ENCODE measurements at regions not wholly inside any gene's neighbourhood (a gene's known extent, or its start where the extent isn't known, plus 50 kb on each side); places are given as distances from the start of the nearest gene placed in this dataset.
"Not testable (repeated sequence)": the region's sequence is repeated elsewhere in the genome, so short reads cannot be mapped to it uniquely, and the experiment has no call there.

GRCh38 chr3:8423307-8423706 lies 78.3 kb upstream of the LMCD1 start:
- no peak for DNase-seq (ENCODE audit: low spot score)
- H3K4me1 Mint-ChIP-seq (ENCODE audit: low read depth in 2 of 2): no peaks in the 10 kb centered on the region
- no peak overlapping the region for H3K4me3 Mint-ChIP-seq
- no peaks in the 10 kb centered on the region for H3K9me3 Mint-ChIP-seq
- no peak for ATAC-seq
- peaks cover 0 to 2% of the 10 kb centered on the region in 2 donors for H3K27me3 Mint-ChIP-seq
- H3K36me3 Mint-ChIP-seq: no peaks in the 10 kb centered on the region
- H3K27ac Mint-ChIP-seq: no peak overlapping the region

- ATAC-seq (no peak), DNase-seq (ENCODE audit: low spot score) (no peak)
- no peaks in the 10 kb centered on the region for H3K36me3 Mint-ChIP-seq
- no peaks in the 10 kb centered on the region for H3K4me1 Mint-ChIP-seq (ENCODE audit: low read depth in 2 of 2)
- peaks cover 0 to 9% of the 10 kb centered on the region in 2 donors for H3K27me3 Mint-ChIP-seq
- no peak overlapping the region for H3K27ac Mint-ChIP-seq
- H3K9me3 Mint-ChIP-seq: no peaks in the 10 kb centered on the region
- H3K4me3 Mint-ChIP-seq: no peak overlapping the region
Observed at GRCh38 chr3:8424281-8424680, 77.3 kb upstream of the LMCD1 start.

- H3K4me1 Mint-ChIP-seq (ENCODE audit: low read depth in 2 of 2): no peaks in the 10 kb centered on the region
- H3K27me3 Mint-ChIP-seq: peaks cover 7% of the 10 kb centered on the region in 2 donors
- H3K36me3 Mint-ChIP-seq: no peaks in the 10 kb centered on the region
- DNase-seq (ENCODE audit: low spot score) (no peak), ATAC-seq (no peak)
- no peak overlapping the region for H3K27ac Mint-ChIP-seq
- no peaks in the 10 kb centered on the region for H3K9me3 Mint-ChIP-seq
- no peak overlapping the region for H3K4me3 Mint-ChIP-seq
Observed at GRCh38 chr3:8436661-8437287, 64.8 kb upstream of the LMCD1 start.

- no peak for DNase-seq (ENCODE audit: low spot score)
- Mint-ChIP-seq H3K4me1 (ENCODE audit: low read depth in 2 of 2) (no peaks in the 10 kb centered on the region), H3K27ac (no peak overlapping the region), H3K27me3 (peaks cover 2 to 7% of the 10 kb centered on the region in 2 donors), H3K4me3 (no peak overlapping the region), H3K9me3 (no peaks in the 10 kb centered on the region), H3K36me3 (no peaks in the 10 kb centered on the region)
- ATAC-seq: no peak
Observed at GRCh38 chr3:8438507-8439079, 63.0 kb upstream of the LMCD1 start.

GRCh38 chr3:8440142-8440541 lies 61.5 kb upstream of the LMCD1 start:
- not testable (repeated sequence) for H3K27me3 Mint-ChIP-seq; H3K4me3 Mint-ChIP-seq; H3K4me1 Mint-ChIP-seq (ENCODE audit: low read depth in 2 of 2); H3K36me3 Mint-ChIP-seq; H3K27ac Mint-ChIP-seq; DNase-seq (ENCODE audit: low spot score); ATAC-seq; H3K9me3 Mint-ChIP-seq

GRCh38 chr3:8441969-8442559 lies 59.6 kb upstream of the LMCD1 start:
- Mint-ChIP-seq H3K4me3 (no peak overlapping the region), H3K27me3 (peaks cover 0 to 6% of the 10 kb centered on the region in 2 donors), H3K27ac (no peak overlapping the region), H3K4me1 (ENCODE audit: low read depth in 2 of 2) (no peaks in the 10 kb centered on the region), H3K9me3 (no peaks in the 10 kb centered on the region), H3K36me3 (no peaks in the 10 kb centered on the region)
- ATAC-seq: no peak
- DNase-seq (ENCODE audit: low spot score): no peak

- no peak overlapping the region for H3K4me3 Mint-ChIP-seq
- H3K9me3 Mint-ChIP-seq: no peaks in the 10 kb centered on the region
- DNase-seq (ENCODE audit: low spot score) (no peak), ATAC-seq (no peak)
- H3K4me1 Mint-ChIP-seq (ENCODE audit: low read depth in 2 of 2): no peaks in the 10 kb centered on the region
- H3K27ac Mint-ChIP-seq: no peak overlapping the region
- peaks cover 6 to 7% of the 10 kb centered on the region in 2 donors for H3K27me3 Mint-ChIP-seq
- no peaks in the 10 kb centered on the region for H3K36me3 Mint-ChIP-seq
Observed at GRCh38 chr3:8442993-8443650, 58.5 kb upstream of the LMCD1 start.

- Mint-ChIP-seq H3K27ac (no peak overlapping the region), H3K9me3 (no peaks in the 10 kb centered on the region), H3K4me3 (no peak overlapping the region), H3K4me1 (ENCODE audit: low read depth in 2 of 2) (no peaks in the 10 kb centered on the region), H3K27me3 (peaks cover 8 to 11% of the 10 kb centered on the region in 2 donors), H3K36me3 (no peaks in the 10 kb centered on the region)
- ATAC-seq: no peak
- no peak for DNase-seq (ENCODE audit: low spot score)
Observed at GRCh38 chr3:8443829-8444791, 57.5 kb upstream of the LMCD1 start.

- H3K4me3 Mint-ChIP-seq: no peak overlapping the region
- no peaks in the 10 kb centered on the region for H3K4me1 Mint-ChIP-seq (ENCODE audit: low read depth in 2 of 2)
- peaks cover 11 to 13% of the 10 kb centered on the region in 2 donors for H3K27me3 Mint-ChIP-seq
- ATAC-seq (no peak), DNase-seq (ENCODE audit: low spot score) (no peak)
- H3K36me3 Mint-ChIP-seq: no peaks in the 10 kb centered on the region
- no peaks in the 10 kb centered on the region for H3K9me3 Mint-ChIP-seq
- no peak overlapping the region for H3K27ac Mint-ChIP-seq
Observed at GRCh38 chr3:8444883-8445282, 56.7 kb upstream of the LMCD1 start.

GRCh38 chr3:8445861-8446260 lies 55.8 kb upstream of the LMCD1 start:
- Mint-ChIP-seq H3K9me3 (no peaks in the 10 kb centered on the region), H3K4me3 (no peak overlapping the region), H3K27me3 (peaks cover 11 to 16% of the 10 kb centered on the region in 2 donors), H3K36me3 (no peaks in the 10 kb centered on the region), H3K27ac (no peak overlapping the region), H3K4me1 (ENCODE audit: low read depth in 2 of 2) (no peaks in the 10 kb centered on the region)
- ATAC-seq (no peak), DNase-seq (ENCODE audit: low spot score) (no peak)

GRCh38 chr3:8446845-8447244 lies 54.8 kb upstream of the LMCD1 start:
- H3K9me3 Mint-ChIP-seq: no peaks in the 10 kb centered on the region
- H3K4me1 Mint-ChIP-seq (ENCODE audit: low read depth in 2 of 2): no peaks in the 10 kb centered on the region
- peaks cover 15 to 24% of the 10 kb centered on the region in 2 donors for H3K27me3 Mint-ChIP-seq
- no peak overlapping the region for H3K4me3 Mint-ChIP-seq
- no peaks in the 10 kb centered on the region for H3K36me3 Mint-ChIP-seq
- DNase-seq (ENCODE audit: low spot score) (no peak), ATAC-seq (no peak)
- H3K27ac Mint-ChIP-seq: no peak overlapping the region

- no peaks in the 10 kb centered on the region for H3K9me3 Mint-ChIP-seq
- DNase-seq (ENCODE audit: low spot score): no peak
- H3K27me3 Mint-ChIP-seq: peaks cover 17 to 42% of the 10 kb centered on the region in 2 donors
- H3K36me3 Mint-ChIP-seq: no peaks in the 10 kb centered on the region
- H3K4me3 Mint-ChIP-seq: no peak overlapping the region
- no peaks in the 10 kb centered on the region for H3K4me1 Mint-ChIP-seq (ENCODE audit: low read depth in 2 of 2)
- H3K27ac Mint-ChIP-seq: no peak overlapping the region
- ATAC-seq: no peak
Observed at GRCh38 chr3:8450618-8451017, 51.0 kb upstream of the LMCD1 start.

- Mint-ChIP-seq H3K36me3 (no peaks in the 10 kb centered on the region), H3K27me3 (peaks cover 17 to 42% of the 10 kb centered on the region in 2 donors), H3K9me3 (no peaks in the 10 kb centered on the region), H3K4me1 (ENCODE audit: low read depth in 2 of 2) (no peaks in the 10 kb centered on the region), H3K27ac (no peak overlapping the region), H3K4me3 (no peak overlapping the region)
- ATAC-seq: no peak
- no peak for DNase-seq (ENCODE audit: low spot score)
Observed at GRCh38 chr3:8451696-8452095, 49.9 kb upstream of the LMCD1 start.

Data from natural killer cell treated with Interleukin-12 subunit alpha and Interleukin-12 subunit beta and Interleukin-15 and Interleukin-18, amount 100 ng/mL, for 72 hours (primary cell).